Coronary artery (tissue), 2 donors: ENCODE measurements at regions not wholly inside any gene's neighbourhood (a gene's known extent, or its start where the extent isn't known, plus 50 kb on each side); places are given as distances from the start of the nearest gene placed in this dataset.

Experiments used
- DNase-seq: peaks from one replicate; pipeline ENCODE4 v3.0.0-alpha.2; 2017; ENCODE audit warnings: low spot score
- H3K27ac ChIP-seq, 2 donors: fragments of 200-600 bp; sonication (generic); one replicate each; pipeline ENCODE4 v1.5.1; 2016 to 2019
- H3K4me3 ChIP-seq: fragments of 200-600 bp; sonication (generic); 2 replicates; pipeline ENCODE4 v1.5.1; 2016; ENCODE audit warnings: mild to moderate bottlenecking, moderate library complexity
- TF ChIP-seq, protein P1 (sequence below): fragments of 200-600 bp; sonication (generic); IDR thresholded peaks from one replicate; pipeline ENCODE4 v1.5.1; 2019; ENCODE audit warnings: antibody characterized with exemption

DNA sequence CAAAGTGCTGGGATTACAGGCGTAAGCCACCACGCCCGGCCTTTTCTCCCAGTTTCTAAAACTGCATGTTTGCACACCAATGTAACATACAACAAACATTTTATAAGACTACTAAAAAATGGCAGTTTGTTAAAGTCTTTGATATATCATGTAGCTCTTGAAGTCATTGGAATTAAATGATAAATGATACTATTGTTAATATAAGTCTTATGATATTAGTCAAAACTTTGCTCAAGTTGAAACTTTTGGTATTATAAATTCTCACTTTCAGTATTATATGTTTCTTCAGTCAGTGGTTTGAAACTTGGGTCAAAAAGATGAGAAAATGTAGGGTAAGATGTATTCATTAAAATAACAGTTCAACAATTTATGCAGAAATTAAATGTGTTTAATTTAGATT is 117.6 kb upstream of the TBL1XR1 start:
- Histone ChIP-seq H3K4me3 (no peak overlapping the region), H3K27ac (no peak overlapping the region)
- TF ChIP-seq, protein P1, sequence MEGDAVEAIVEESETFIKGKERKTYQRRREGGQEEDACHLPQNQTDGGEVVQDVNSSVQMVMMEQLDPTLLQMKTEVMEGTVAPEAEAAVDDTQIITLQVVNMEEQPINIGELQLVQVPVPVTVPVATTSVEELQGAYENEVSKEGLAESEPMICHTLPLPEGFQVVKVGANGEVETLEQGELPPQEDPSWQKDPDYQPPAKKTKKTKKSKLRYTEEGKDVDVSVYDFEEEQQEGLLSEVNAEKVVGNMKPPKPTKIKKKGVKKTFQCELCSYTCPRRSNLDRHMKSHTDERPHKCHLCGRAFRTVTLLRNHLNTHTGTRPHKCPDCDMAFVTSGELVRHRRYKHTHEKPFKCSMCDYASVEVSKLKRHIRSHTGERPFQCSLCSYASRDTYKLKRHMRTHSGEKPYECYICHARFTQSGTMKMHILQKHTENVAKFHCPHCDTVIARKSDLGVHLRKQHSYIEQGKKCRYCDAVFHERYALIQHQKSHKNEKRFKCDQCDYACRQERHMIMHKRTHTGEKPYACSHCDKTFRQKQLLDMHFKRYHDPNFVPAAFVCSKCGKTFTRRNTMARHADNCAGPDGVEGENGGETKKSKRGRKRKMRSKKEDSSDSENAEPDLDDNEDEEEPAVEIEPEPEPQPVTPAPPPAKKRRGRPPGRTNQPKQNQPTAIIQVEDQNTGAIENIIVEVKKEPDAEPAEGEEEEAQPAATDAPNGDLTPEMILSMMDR: no peak
- DNase-seq: no peak

DNA sequence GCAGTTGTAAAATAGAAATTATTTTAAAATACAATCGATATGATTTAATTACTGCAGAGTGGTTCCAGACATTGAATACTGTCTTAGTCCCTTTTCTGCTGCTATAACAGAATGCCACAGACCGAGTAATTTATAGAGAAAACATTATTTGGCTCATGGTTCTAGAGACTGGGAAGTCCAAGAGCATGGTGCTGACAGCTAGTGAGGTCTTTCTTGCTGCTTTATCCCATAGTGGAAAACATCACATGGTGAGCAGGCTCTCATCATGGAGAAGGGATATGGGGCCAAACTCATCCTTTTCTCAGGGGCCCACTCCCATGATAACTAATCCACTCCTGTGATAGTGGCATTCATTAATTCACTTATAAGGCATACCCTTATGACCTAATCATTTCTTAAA is 120.0 kb upstream of the TBL1XR1 start:
- DNase-seq: no peak
- H3K4me3 ChIP-seq: no peak overlapping the region
- TF ChIP-seq, protein P1: no peak
- no peak overlapping the region for H3K27ac ChIP-seq

DNA sequence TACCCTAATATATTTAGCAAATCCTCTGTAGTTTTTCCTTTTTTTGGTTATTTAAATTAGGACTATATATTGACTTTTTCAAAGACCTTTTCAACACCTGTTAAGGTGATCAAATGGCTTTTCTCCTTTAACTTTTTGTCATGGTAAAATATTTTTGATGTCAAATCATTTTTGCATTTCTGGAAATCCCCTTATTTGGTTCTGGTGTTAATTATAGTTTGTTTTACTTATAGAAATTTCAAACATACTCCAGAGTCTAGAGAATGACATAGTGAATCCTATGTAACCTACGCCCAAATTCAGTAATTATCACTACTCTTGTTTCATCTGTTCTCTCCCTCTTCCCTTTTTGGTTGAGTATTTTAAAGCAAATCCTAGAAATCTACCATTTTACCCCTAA is 121.3 kb upstream of the TBL1XR1 start:
- Histone ChIP-seq H3K27ac (no peak overlapping the region), H3K4me3 (no peak overlapping the region)
- TF ChIP-seq, protein P1: no peak
- no peak for DNase-seq

DNA sequence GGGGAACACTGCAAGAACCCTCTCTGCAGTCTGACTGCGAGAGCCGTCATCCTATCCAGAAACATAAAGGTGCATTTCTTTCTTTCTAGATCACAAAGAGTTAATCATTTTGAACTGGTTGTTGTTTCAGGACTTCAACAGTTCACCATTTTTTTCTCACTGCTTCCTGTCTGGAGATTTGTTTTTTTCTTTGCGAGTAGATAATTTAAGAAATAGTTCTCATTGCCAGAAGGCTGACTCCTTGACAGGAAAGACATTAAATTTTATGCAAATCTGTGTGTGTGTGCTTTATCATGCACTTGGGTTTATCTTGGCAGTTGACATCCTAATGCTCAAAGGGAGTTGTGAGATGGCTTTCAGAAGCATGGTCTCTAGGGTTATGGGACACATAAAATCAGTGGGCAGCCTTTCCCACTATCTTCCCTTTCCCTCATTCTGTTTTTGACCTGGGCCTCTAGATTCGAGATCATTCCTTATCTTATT is 123.5 kb upstream of the TBL1XR1 start:
- no peak overlapping the region for H3K4me3 ChIP-seq
- TF ChIP-seq, protein P1: no peak
- no peak overlapping the region for H3K27ac ChIP-seq
- no peak for DNase-seq

DNA sequence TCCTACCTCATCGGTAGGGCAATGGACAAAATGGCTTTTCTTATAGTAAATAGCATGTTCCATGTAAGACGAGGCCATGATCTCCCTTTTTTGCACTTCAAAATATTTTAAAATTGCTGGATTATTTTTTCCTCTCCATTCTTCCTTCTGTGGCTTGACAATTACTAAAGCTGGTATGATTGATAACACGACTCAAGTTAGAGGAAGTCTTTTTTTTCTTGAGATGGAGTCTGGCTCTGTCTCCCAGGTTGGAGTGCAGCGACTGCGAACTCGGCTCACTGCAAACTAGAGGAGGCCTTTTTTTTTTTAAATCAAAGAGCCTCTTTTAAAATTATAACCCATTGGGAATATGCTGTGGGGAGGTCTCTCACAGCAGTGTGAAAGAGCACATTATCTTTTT is 124.5 kb upstream of the TBL1XR1 start:
- TF ChIP-seq, protein P1: no peak
- DNase-seq: no peak
- H3K4me3 ChIP-seq: no peak overlapping the region
- no peak overlapping the region for H3K27ac ChIP-seq

DNA sequence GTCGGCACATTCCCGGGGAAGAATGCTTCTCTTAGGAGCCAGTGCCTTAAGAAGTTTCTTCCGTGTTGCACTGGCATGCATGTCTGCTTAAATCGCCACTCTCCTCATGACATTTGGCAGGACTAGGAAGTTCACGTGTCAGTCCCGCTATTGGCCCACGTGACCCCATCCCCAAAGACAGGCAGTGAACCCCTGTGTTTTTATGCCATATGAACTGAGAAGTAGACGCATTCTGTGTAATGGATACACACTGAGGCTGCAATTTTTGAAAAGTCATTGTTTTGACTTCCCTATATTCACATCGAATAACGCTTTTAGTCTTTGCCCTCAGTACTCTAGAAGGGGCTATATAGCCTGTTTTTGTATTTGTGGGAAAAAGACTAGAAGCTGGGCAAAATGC is 125.6 kb upstream of the TBL1XR1 start:
- TF ChIP-seq, protein P1: no peak
- no peak for DNase-seq
- Histone ChIP-seq H3K27ac (no peak overlapping the region), H3K4me3 (no peak overlapping the region)

DNA sequence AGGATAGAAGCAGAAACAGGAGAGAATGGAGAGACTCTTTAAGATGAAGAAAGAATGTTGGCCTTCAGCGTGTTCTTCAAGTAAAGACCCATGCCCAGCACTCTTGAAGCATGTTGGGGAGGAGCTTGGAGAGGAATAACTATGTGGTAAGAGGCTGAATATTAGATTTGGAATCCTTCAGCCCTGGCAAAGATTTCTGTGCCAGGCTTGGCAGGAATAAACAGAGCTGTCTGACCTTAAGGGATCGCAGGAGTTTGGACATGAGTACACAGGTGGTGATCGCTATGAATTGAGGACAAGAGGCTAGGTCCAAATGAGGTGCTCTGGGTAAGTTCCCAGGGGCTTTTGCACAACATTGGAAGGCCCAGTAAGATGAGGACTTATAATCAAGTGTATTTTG is 132.6 kb upstream of the TBL1XR1 start:
- no peak overlapping the region for H3K4me3 ChIP-seq
- H3K27ac ChIP-seq: no peak overlapping the region
- TF ChIP-seq, protein P1: no peak
- no peak for DNase-seq
